Astrocyte (in vitro differentiated cells and primary cell): ENCODE measurements at regions not wholly inside any gene's neighbourhood (a gene's known extent, or its start where the extent isn't known, plus 50 kb on each side); places are given as distances from the start of the nearest gene placed in this dataset.

ENCODE experiments used
- CTCF ChIP-seq: IDR thresholded peaks from 2 replicates; pipeline ENCODE4 v1.5.1; 2011; ENCODE audit warnings: low read depth, mild to moderate bottlenecking, inconsistent platforms, low read length, moderate library complexity; ENCODE audit not compliant: insufficient read depth
- EZH2 ChIP-seq: IDR thresholded peaks from 2 replicates; pipeline ENCODE4 v1.6.1; 2012; ENCODE audit warnings: mild to moderate bottlenecking, low read length, inconsistent platforms; ENCODE audit not compliant: insufficient read depth

GRCh38 chr5:165130656-165131055, 1625.2 kb downstream of the MAT2B start:
- TF ChIP-seq EZH2 (no peak), CTCF (no peak)
